ENCODE measurements at regions not wholly inside any gene's neighbourhood (a gene's known extent, or its start where the extent isn't known, plus 50 kb on each side); places are given as distances from the start of the nearest gene placed in this dataset.

DNA sequence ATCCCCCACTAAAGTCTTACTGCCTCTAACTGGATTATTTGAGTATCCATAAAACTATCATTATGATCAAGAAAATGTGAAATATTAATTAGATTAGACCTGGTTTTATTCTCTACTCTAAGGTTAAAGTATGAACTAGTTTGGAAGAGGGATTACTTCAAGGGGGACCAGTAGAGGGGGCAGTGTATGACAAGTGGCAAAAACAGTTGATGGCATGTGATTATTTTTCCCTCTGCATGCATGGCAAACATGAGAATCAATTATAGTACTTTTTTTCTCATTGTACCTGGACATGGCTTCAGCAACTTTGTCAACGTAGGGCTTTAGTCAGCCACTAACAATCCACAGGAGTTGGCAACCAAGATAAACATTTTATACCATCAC lies 145.0 kb upstream of the SLC38A2 start:
- H2AFZ ChIP-seq (ENCODE audit: low read depth, low read length, poor library complexity, severe bottlenecking), result no peak overlapping the region
- H3K4me2 ChIP-seq (ENCODE audit: low read length), result no peak overlapping the region
- no peaks in the 10 kb centered on the region for H4K20me1 ChIP-seq (ENCODE audit: insufficient read depth)
- H3K4me1 ChIP-seq (ENCODE audit: control insufficient read depth in 1 of 2, insufficient read depth in 2 of 2, low read length in 2 of 2), result peaks cover 15 to 35% of the 10 kb centered on the region in 2 experiments
- peaks cover 3% of the 10 kb centered on the region; the same call in 1 of the 2 replicates for H3K79me2 ChIP-seq (ENCODE audit: insufficient read depth, low read length)
- RAD21 ChIA-PET (ENCODE audit: low non-redundant PET in 1 of 2, low total read pairs in 2 of 2, uncharacterized antibody in 2 of 2, unreplicated experiment in 2 of 2), result no interaction called here
- H3K9me3 ChIP-seq (ENCODE audit: control insufficient read depth in 1 of 2, insufficient read depth in 1 of 2, low read depth in 1 of 2, low read length in 2 of 2), result 0 out of 4 replicates have a peak, but pooled peaks cover 0 to 3% of the 10 kb centered on the region in 2 experiments
- H3K36me3 ChIP-seq (ENCODE audit: control insufficient read depth in 1 of 2, insufficient read depth in 2 of 2, low read length in 2 of 2), result peaks cover 0 to 9% of the 10 kb centered on the region in 2 experiments; a peak in 1 of 4 replicates
- no TSS peak for BruUV-seq (replicated peaks)
- intact Hi-C loops (cut with micrococcal nuclease), result loop anchor here (5.0 kb wide), 1 partner anchor 1395 kb away; no protein-coding TSS in a partner anchor
- ATAC-seq, result no peak
- no peak for DNase-seq (ENCODE audit: low read depth, low spot score)
- POLR2A ChIA-PET, result no interaction called here
- CTCF ChIA-PET, result no interaction called here
- no peaks in the 10 kb centered on the region for H3K27me3 ChIP-seq (ENCODE audit: insufficient read depth, low read length)
- no peak overlapping the region for H3K4me3 ChIP-seq (replicated peaks in 1 of 2; ENCODE audit: low read depth in 1 of 2, low read length in 2 of 2)
- H3K9me2 ChIP-seq (ENCODE audit: insufficient read depth), result no peaks in the 10 kb centered on the region
- H3K9ac ChIP-seq (ENCODE audit: low read length), result no peak overlapping the region
- H3K27ac ChIP-seq (ENCODE audit: low read depth, low read length), result no peak overlapping the region
- TF ChIP-seq ELF1 (IDR thresholded peaks at IDR 0.05; ENCODE audit: borderline replicate concordance, low read depth) (no peak), RAD21 (IDR thresholded peaks at IDR 0.05; ENCODE audit: low read depth) (peak; percentile 13; the same call in 1 of the 2 replicates), CTCF (IDR thresholded peaks at IDR 0.05 in 2 of 3, conservative IDR thresholded peaks at IDR 0.05 in 1 of 3; ENCODE audit: borderline replicate concordance in 1 of 3, insufficient read depth in 1 of 3, low read depth in 2 of 3, low read length in 2 of 3) (peak in 2 of 3 experiments; percentile 20 to 36; a peak in 3 of 6 replicates), SP1 (IDR thresholded peaks at IDR 0.05; ENCODE audit: low read depth) (no peak)

DNA sequence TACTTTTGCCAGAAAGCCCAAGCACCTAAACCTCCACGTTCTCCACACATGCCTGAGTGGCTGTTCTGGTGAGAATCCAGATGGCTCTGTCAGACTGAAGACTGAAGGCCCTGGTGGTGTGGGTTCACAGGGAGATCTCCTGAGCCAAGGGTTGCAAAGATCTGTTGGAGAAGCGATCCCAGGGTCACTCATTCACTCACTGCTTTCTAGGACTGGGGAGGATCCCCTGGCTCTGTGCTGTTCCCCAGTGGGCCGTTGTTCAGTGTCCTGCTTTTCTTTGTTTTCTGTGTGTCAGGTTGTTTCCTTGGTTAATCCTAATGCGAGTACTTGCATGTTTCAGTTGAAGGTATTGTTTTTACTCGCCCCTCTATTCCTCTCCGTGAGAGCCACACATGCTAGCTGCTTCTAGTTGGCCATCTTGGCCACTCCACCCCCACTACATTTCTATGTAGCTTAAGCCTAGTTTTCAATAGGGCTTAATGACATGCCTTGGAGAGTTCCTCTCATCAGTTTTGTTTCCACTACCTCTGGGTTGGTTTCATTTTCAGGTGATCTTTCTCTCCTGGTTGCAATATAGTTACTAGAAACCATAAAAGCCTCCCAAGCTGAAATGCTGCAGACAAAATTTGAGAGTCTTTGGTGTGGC lies 144.5 kb upstream of the SLC38A2 start:
- RAD21 ChIA-PET (ENCODE audit: low non-redundant PET in 1 of 2, low total read pairs in 2 of 2, uncharacterized antibody in 2 of 2, unreplicated experiment in 2 of 2), result no interaction called here
- H3K4me3 ChIP-seq (replicated peaks in 1 of 2; ENCODE audit: low read depth in 1 of 2, low read length in 2 of 2), result no peak overlapping the region
- no TSS peak for BruUV-seq (replicated peaks)
- peaks cover 0 to 9% of the 10 kb centered on the region in 2 experiments; a peak in 1 of 4 replicates for H3K36me3 ChIP-seq (ENCODE audit: control insufficient read depth in 1 of 2, insufficient read depth in 2 of 2, low read length in 2 of 2)
- peaks cover 10 to 29% of the 10 kb centered on the region in 2 experiments for H3K4me1 ChIP-seq (ENCODE audit: control insufficient read depth in 1 of 2, insufficient read depth in 2 of 2, low read length in 2 of 2)
- H3K9ac ChIP-seq (ENCODE audit: low read length), result no peak overlapping the region
- no peak for ATAC-seq
- H3K9me3 ChIP-seq (ENCODE audit: control insufficient read depth in 1 of 2, insufficient read depth in 1 of 2, low read depth in 1 of 2, low read length in 2 of 2), result 0 out of 4 replicates have a peak, but pooled peaks cover 0 to 3% of the 10 kb centered on the region in 2 experiments
- H3K4me2 ChIP-seq (ENCODE audit: low read length), result no peak overlapping the region
- no peaks in the 10 kb centered on the region for H4K20me1 ChIP-seq (ENCODE audit: insufficient read depth)
- no peak overlapping the region for H3K27ac ChIP-seq (ENCODE audit: low read depth, low read length)
- no peaks in the 10 kb centered on the region for H3K27me3 ChIP-seq (ENCODE audit: insufficient read depth, low read length)
- H3K9me2 ChIP-seq (ENCODE audit: insufficient read depth), result no peaks in the 10 kb centered on the region
- POLR2A ChIA-PET, result no interaction called here
- no peak overlapping the region for H2AFZ ChIP-seq (ENCODE audit: low read depth, low read length, poor library complexity, severe bottlenecking)
- intact Hi-C loops (cut with micrococcal nuclease), result loop anchor here (5.0 kb wide), 1 partner anchor 1395 kb away; no protein-coding TSS in a partner anchor
- peaks cover 3% of the 10 kb centered on the region; the same call in 1 of the 2 replicates for H3K79me2 ChIP-seq (ENCODE audit: insufficient read depth, low read length)
- CTCF ChIA-PET, result no interaction called here
- DNase-seq (ENCODE audit: low read depth, low spot score), result no peak
- TF ChIP-seq, protein P1, sequence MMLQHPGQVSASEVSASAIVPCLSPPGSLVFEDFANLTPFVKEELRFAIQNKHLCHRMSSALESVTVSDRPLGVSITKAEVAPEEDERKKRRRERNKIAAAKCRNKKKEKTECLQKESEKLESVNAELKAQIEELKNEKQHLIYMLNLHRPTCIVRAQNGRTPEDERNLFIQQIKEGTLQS (IDR thresholded peaks at IDR 0.05), result no peak
- TF ChIP-seq TCF7L2 (IDR thresholded peaks at IDR 0.05; ENCODE audit: borderline replicate concordance, extremely low read depth, insufficient read depth, insufficient read length) (no peak), POLR2AphosphoS5 (IDR thresholded peaks at IDR 0.05; ENCODE audit: low read depth, low read length) (no peak), CBX3 (IDR thresholded peaks at IDR 0.05; ENCODE audit: low read depth) (no peak), YY1 (IDR thresholded peaks at IDR 0.05; ENCODE audit: extremely low read depth, insufficient replicate concordance, low read depth, low read length) (no peak), ELF1 (IDR thresholded peaks at IDR 0.05; ENCODE audit: borderline replicate concordance, low read depth) (no peak), CEBPB (IDR thresholded peaks at IDR 0.05; ENCODE audit: low read depth) (no peak), EGR1 (IDR thresholded peaks at IDR 0.05; ENCODE audit: low read depth) (no peak), ZBTB33 (IDR thresholded peaks at IDR 0.05; ENCODE audit: extremely low read depth, insufficient replicate concordance, low read length) (no peak)
- TF ChIP-seq, protein P2, sequence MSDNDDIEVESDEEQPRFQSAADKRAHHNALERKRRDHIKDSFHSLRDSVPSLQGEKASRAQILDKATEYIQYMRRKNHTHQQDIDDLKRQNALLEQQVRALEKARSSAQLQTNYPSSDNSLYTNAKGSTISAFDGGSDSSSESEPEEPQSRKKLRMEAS (IDR thresholded peaks at IDR 0.05), result no peak

Data from HCT116 (cell line).